ENCODE measurements at regions not wholly inside any gene's neighbourhood (a gene's known extent, or its start where the extent isn't known, plus 50 kb on each side); places are given as distances from the start of the nearest gene placed in this dataset.

DNA sequence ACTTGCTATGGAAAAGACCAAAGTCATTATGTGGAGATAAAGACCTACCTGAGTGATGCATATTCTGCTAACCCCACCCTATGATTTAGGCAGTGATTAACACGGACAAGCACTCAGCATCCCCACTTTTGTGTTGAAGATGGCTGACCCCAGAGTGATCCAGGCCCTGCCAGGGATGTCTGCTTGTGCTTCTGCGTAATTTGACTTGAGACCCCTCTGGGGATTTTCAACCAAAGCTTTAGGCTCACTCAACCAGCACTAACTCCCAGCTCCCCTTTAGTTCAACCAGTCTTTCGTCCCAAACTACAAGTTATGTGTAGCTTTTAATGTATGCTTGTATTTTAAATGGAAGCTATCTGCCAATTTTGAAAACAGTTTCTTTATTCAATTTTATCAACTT, 538.0 kb upstream of the ID4 start:
- H4K91ac ChIP-seq (replicated peaks; ENCODE audit: insufficient read length, low read length), result no peak overlapping the region
- no peaks in the 10 kb centered on the region for H3K79me1 ChIP-seq (ENCODE audit: low read depth, low read length)
- H3K79me2 ChIP-seq (ENCODE audit: control insufficient read depth in 1 of 2, insufficient read depth in 2 of 2, low read length in 2 of 2), result no peaks in the 10 kb centered on the region
- H4K20me1 ChIP-seq (replicated peaks in 1 of 2; ENCODE audit: control insufficient read depth in 1 of 2, insufficient read depth in 2 of 2, low read length in 2 of 2), result no peaks in the 10 kb centered on the region
- no peak overlapping the region for H3K56ac ChIP-seq (replicated peaks; ENCODE audit: insufficient read length, low read depth, low read length)
- no peaks in the 10 kb centered on the region for H3K23me2 ChIP-seq (ENCODE audit: low read depth, low read length)
- no peak overlapping the region for H3K4me3 ChIP-seq (ENCODE audit: extremely low read depth in 1 of 4, insufficient read depth in 2 of 4, low read depth in 3 of 4, low read length in 4 of 4)
- no peak for DNase-seq (ENCODE audit: low read depth in 1 of 2, low spot score in 2 of 2)
- no peak overlapping the region for H2BK120ac ChIP-seq (replicated peaks; ENCODE audit: low read depth, low read length)
- no peak for FAIRE-seq
- H2BK5ac ChIP-seq (ENCODE audit: low read depth, low read length), result no peak overlapping the region
- no peak overlapping the region for H3K27ac ChIP-seq (ENCODE audit: low read depth, low read length)
- H3K36me3 ChIP-seq (ENCODE audit: control insufficient read depth in 2 of 4, insufficient read depth in 4 of 4, low read length in 3 of 4), result no peaks in the 10 kb centered on the region
- ChIA-PET POLR2A (ENCODE audit: partially characterized antibody) (interaction anchor here (0.9 kb wide), 1 partner anchor 11 kb away, joined by 3 read pairs; no protein-coding TSS in a partner anchor), CTCF (ENCODE audit: partially characterized antibody) (no interaction called here)
- no peak overlapping the region for H2BK15ac ChIP-seq (ENCODE audit: low read length)
- H2AFZ ChIP-seq (ENCODE audit: low read length), result no peak overlapping the region; the same call in 1 of the 2 replicates
- no peak overlapping the region for H3K18ac ChIP-seq (ENCODE audit: extremely low read depth, low read length)
- H3K4me2 ChIP-seq (ENCODE audit: insufficient read depth in 1 of 2, low read depth in 2 of 2, low read length in 2 of 2), result no peak overlapping the region
- H3K4ac ChIP-seq (replicated peaks; ENCODE audit: insufficient read length, low read depth, low read length), result no peak overlapping the region
- H2AK5ac ChIP-seq (ENCODE audit: low read depth, low read length), result no peak overlapping the region
- 86% methylated on average over 3 of the region's 3 CpGs; no CpG with 5 or more reads in 1 of the 2 experiments for WGBS, 2 experiments (ENCODE audit: extremely low coverage in 1 of 2, insufficient coverage in 1 of 2, insufficient read length in 1 of 2, insufficient replicate concordance in 2 of 2, low coverage in 1 of 2, low lambda C conversion rate in 2 of 2, missing lambda C conversion rate in 1 of 2)
- peaks cover 0 to 7% (median 2%) of the 10 kb centered on the region in 4 experiments; a peak in 3 of 7 replicates for H3K4me1 ChIP-seq (replicated peaks in 1 of 4; ENCODE audit: control insufficient read depth in 3 of 4, insufficient read depth in 4 of 4, low read length in 3 of 4)
- H2BK12ac ChIP-seq (ENCODE audit: low read depth, low read length), result no peak overlapping the region
- H2BK20ac ChIP-seq (ENCODE audit: low read length), result no peak overlapping the region
- no peak overlapping the region for H3K14ac ChIP-seq (ENCODE audit: insufficient read length)
- no peak overlapping the region for H3K23ac ChIP-seq (ENCODE audit: insufficient read length)
- no peaks in the 10 kb centered on the region for H3K27me3 ChIP-seq (replicated peaks in 1 of 4; ENCODE audit: control insufficient read depth in 3 of 4, extremely low read depth in 1 of 4, insufficient read depth in 3 of 4, low read length in 3 of 4)
- no peak overlapping the region for H3K9ac ChIP-seq (replicated peaks in 1 of 4; ENCODE audit: extremely low read depth in 1 of 4, low read depth in 3 of 4, low read length in 3 of 4)
- no peak overlapping the region for H4K5ac ChIP-seq (ENCODE audit: insufficient read length, low read depth, low read length)
- H3K9me3 ChIP-seq (ENCODE audit: insufficient read depth in 2 of 2, low read depth in 1 of 2, low read length in 1 of 2), result no peaks in the 10 kb centered on the region
- H4K8ac ChIP-seq (ENCODE audit: extremely low read depth, insufficient read depth, low read length), result no peak overlapping the region
- TF ChIP-seq RXRA (IDR thresholded peaks at IDR 0.05; ENCODE audit: insufficient read depth, low read depth, low read length), result no peak
- TF ChIP-seq SIN3A (conservative IDR thresholded peaks at IDR 0.05 in 1 of 2, IDR thresholded peaks at IDR 0.05 in 1 of 2; ENCODE audit: low read depth in 1 of 2, low read length in 2 of 2), result no peak
- TF ChIP-seq EGR1 (IDR thresholded peaks at IDR 0.05; ENCODE audit: borderline replicate concordance, low read depth, low read length), result no peak
- TF ChIP-seq ZNF274 (IDR thresholded peaks at IDR 0.05; ENCODE audit: borderline replicate concordance, extremely low read depth, low read length), result no peak
- TF ChIP-seq POLR2AphosphoS5 (IDR thresholded peaks at IDR 0.05; ENCODE audit: low read depth, low read length), result no peak
- TF ChIP-seq SRF (IDR thresholded peaks at IDR 0.05; ENCODE audit: low read depth, low read length), result no peak
- TF ChIP-seq MAFK (IDR thresholded peaks at IDR 0.05; ENCODE audit: low read depth, low read length), result no peak
- TF ChIP-seq, protein P1, sequence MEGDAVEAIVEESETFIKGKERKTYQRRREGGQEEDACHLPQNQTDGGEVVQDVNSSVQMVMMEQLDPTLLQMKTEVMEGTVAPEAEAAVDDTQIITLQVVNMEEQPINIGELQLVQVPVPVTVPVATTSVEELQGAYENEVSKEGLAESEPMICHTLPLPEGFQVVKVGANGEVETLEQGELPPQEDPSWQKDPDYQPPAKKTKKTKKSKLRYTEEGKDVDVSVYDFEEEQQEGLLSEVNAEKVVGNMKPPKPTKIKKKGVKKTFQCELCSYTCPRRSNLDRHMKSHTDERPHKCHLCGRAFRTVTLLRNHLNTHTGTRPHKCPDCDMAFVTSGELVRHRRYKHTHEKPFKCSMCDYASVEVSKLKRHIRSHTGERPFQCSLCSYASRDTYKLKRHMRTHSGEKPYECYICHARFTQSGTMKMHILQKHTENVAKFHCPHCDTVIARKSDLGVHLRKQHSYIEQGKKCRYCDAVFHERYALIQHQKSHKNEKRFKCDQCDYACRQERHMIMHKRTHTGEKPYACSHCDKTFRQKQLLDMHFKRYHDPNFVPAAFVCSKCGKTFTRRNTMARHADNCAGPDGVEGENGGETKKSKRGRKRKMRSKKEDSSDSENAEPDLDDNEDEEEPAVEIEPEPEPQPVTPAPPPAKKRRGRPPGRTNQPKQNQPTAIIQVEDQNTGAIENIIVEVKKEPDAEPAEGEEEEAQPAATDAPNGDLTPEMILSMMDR (IDR thresholded peaks at IDR 0.05; ENCODE audit: control extremely low read depth in 1 of 3, insufficient read depth in 1 of 3, low read depth in 1 of 3, low read length in 3 of 3), result no peak
- no peak for TF ChIP-seq KDM5A (IDR thresholded peaks at IDR 0.05; ENCODE audit: low read length)
- no peak for TF ChIP-seq CHD2 (IDR thresholded peaks at IDR 0.05; ENCODE audit: low read length)
- TF ChIP-seq SAP30 (IDR thresholded peaks at IDR 0.05; ENCODE audit: insufficient read depth, insufficient replicate concordance, low read length), result no peak
- TF ChIP-seq SP4 (IDR thresholded peaks at IDR 0.05; ENCODE audit: low read length), result no peak

All from H1 (cell line).